ENCODE measurements at regions not wholly inside any gene's neighbourhood (a gene's known extent, or its start where the extent isn't known, plus 50 kb on each side); places are given as distances from the start of the nearest gene placed in this dataset.
"Not testable (repeated sequence)": the region's sequence is repeated elsewhere in the genome, so short reads cannot be mapped to it uniquely, and the experiment has no call there.

GRCh38 chr2:16391986-16392385, 273.6 kb downstream of the CYRIA start:
- Histone ChIP-seq H3K4me1 (ENCODE audit: control extremely low read depth in 1 of 4, control insufficient read depth in 4 of 4, insufficient read depth in 4 of 4, low read length in 3 of 4) (peaks cover 0 to 27% (median 14%) of the 10 kb centered on the region in 4 experiments), H3K27ac (ENCODE audit: insufficient read depth in 1 of 2, low read depth in 1 of 2, low read length in 2 of 2, poor library complexity in 1 of 2, severe bottlenecking in 2 of 2) (no peak overlapping the region), H3K36me3 (ENCODE audit: control insufficient read depth in 4 of 4, insufficient read depth in 4 of 4, low read length in 3 of 4) (no peaks in the 10 kb centered on the region), H3K27me3 (replicated peaks in 2 of 5; ENCODE audit: control insufficient read depth in 4 of 5, insufficient read depth in 5 of 5, low read length in 4 of 5) (no peaks in the 10 kb centered on the region), H3K4me3 (ENCODE audit: control insufficient read depth in 1 of 7, extremely low read depth in 1 of 7, insufficient read depth in 4 of 7, low read depth in 2 of 7, low read length in 6 of 7) (no peak overlapping the region), H3K9me3 (ENCODE audit: control extremely low read depth in 1 of 5, control insufficient read depth in 4 of 5, insufficient read depth in 2 of 5, low read depth in 1 of 5, low read length in 4 of 5) (no peaks in the 10 kb centered on the region)
- DNase-seq: no peak
- CTCF ChIA-PET: no interaction called here
- POLR2A ChIA-PET: no interaction called here
- 100% methylated on average over 4 of the region's 5 CpGs for WGBS (ENCODE audit: insufficient coverage)

GRCh38 chr2:16390561-16390960, 275.1 kb downstream of the CYRIA start:
- POLR2A ChIA-PET: no interaction called here
- Histone ChIP-seq H3K9me3 (ENCODE audit: control extremely low read depth in 1 of 5, control insufficient read depth in 4 of 5, insufficient read depth in 2 of 5, low read depth in 1 of 5, low read length in 4 of 5) (no peaks in the 10 kb centered on the region), H3K27me3 (replicated peaks in 2 of 5; ENCODE audit: control insufficient read depth in 4 of 5, insufficient read depth in 5 of 5, low read length in 4 of 5) (no peaks in the 10 kb centered on the region), H3K4me1 (ENCODE audit: control extremely low read depth in 1 of 4, control insufficient read depth in 4 of 4, insufficient read depth in 4 of 4, low read length in 3 of 4) (peaks cover 0 to 21% (median 13%) of the 10 kb centered on the region in 4 experiments), H3K36me3 (ENCODE audit: control insufficient read depth in 4 of 4, insufficient read depth in 4 of 4, low read length in 3 of 4) (no peaks in the 10 kb centered on the region), H3K27ac (ENCODE audit: insufficient read depth in 1 of 2, low read depth in 1 of 2, low read length in 2 of 2, poor library complexity in 1 of 2, severe bottlenecking in 2 of 2) (no peak overlapping the region), H3K4me3 (ENCODE audit: control insufficient read depth in 1 of 7, extremely low read depth in 1 of 7, insufficient read depth in 4 of 7, low read depth in 2 of 7, low read length in 6 of 7) (no peak overlapping the region)
- DNase-seq: no peak
- CTCF ChIA-PET: interaction anchor here (1.0 to 1.4 kb wide), 2 partner anchors 10 to 78 kb away, joined by 3 read pairs; no protein-coding TSS in a partner anchor
- 95% methylated on average over 5 of the region's 6 CpGs for WGBS (ENCODE audit: insufficient coverage)

- ChIA-PET CTCF (interaction anchor here (0.9 to 3.4 kb wide), 3 partner anchors 9 to 22 kb away, joined by 3 to 12 read pairs (median 3); no protein-coding TSS in a partner anchor), POLR2A (interaction anchor here (0.7 kb wide), 1 partner anchor 288 kb away, joined by 4 read pairs; no protein-coding TSS in a partner anchor)
- DNase-seq: no peak
- no peaks in the 10 kb centered on the region for H3K9me3 ChIP-seq (ENCODE audit: control extremely low read depth in 1 of 5, control insufficient read depth in 4 of 5, insufficient read depth in 2 of 5, low read depth in 1 of 5, low read length in 4 of 5)
- H3K27ac ChIP-seq (ENCODE audit: insufficient read depth in 1 of 2, low read depth in 1 of 2, low read length in 2 of 2, poor library complexity in 1 of 2, severe bottlenecking in 2 of 2): no peak overlapping the region
- H3K4me1 ChIP-seq (ENCODE audit: control extremely low read depth in 1 of 4, control insufficient read depth in 4 of 4, insufficient read depth in 4 of 4, low read length in 3 of 4): peaks cover 0 to 20% (median 11%) of the 10 kb centered on the region in 4 experiments
- H3K27me3 ChIP-seq (replicated peaks in 2 of 5; ENCODE audit: control insufficient read depth in 4 of 5, insufficient read depth in 5 of 5, low read length in 4 of 5): no peaks in the 10 kb centered on the region
- H3K4me3 ChIP-seq (ENCODE audit: control insufficient read depth in 1 of 7, extremely low read depth in 1 of 7, insufficient read depth in 4 of 7, low read depth in 2 of 7, low read length in 6 of 7): no peak overlapping the region
- 96% methylated on average over 3 of the region's 3 CpGs for WGBS (ENCODE audit: insufficient coverage)
- no peaks in the 10 kb centered on the region for H3K36me3 ChIP-seq (ENCODE audit: control insufficient read depth in 4 of 4, insufficient read depth in 4 of 4, low read length in 3 of 4)
These were observed 276.0 kb downstream of the CYRIA start for GRCh38 chr2:16389611-16390010.

GRCh38 chr2:16388199-16388830, 277.3 kb downstream of the CYRIA start:
- DNase-seq: peak in 1 of 3 donors; percentile 37
- H3K27me3 ChIP-seq (replicated peaks in 2 of 5; ENCODE audit: control insufficient read depth in 4 of 5, insufficient read depth in 5 of 5, low read length in 4 of 5); H3K4me3 ChIP-seq (ENCODE audit: control insufficient read depth in 1 of 7, extremely low read depth in 1 of 7, insufficient read depth in 4 of 7, low read depth in 2 of 7, low read length in 6 of 7); H3K27ac ChIP-seq (ENCODE audit: insufficient read depth in 1 of 2, low read depth in 1 of 2, low read length in 2 of 2, poor library complexity in 1 of 2, severe bottlenecking in 2 of 2); H3K9me3 ChIP-seq (ENCODE audit: control extremely low read depth in 1 of 5, control insufficient read depth in 4 of 5, insufficient read depth in 2 of 5, low read depth in 1 of 5, low read length in 4 of 5); H3K36me3 ChIP-seq (ENCODE audit: control insufficient read depth in 4 of 4, insufficient read depth in 4 of 4, low read length in 3 of 4); POLR2A ChIA-PET; H3K4me1 ChIP-seq (ENCODE audit: control extremely low read depth in 1 of 4, control insufficient read depth in 4 of 4, insufficient read depth in 4 of 4, low read length in 3 of 4): not testable (repeated sequence)
- CTCF ChIA-PET: interaction anchor here (1.1 to 3.4 kb wide), 5 partner anchors 10 to 106 kb away, joined by 3 to 12 read pairs (median 4); no protein-coding TSS in a partner anchor
- WGBS (ENCODE audit: insufficient coverage): 100% methylated on average over 10 of the region's 16 CpGs

GRCh38 chr2:16387461-16387984, 278.1 kb downstream of the CYRIA start:
- no peaks in the 10 kb centered on the region for H3K9me3 ChIP-seq (ENCODE audit: control extremely low read depth in 1 of 5, control insufficient read depth in 4 of 5, insufficient read depth in 2 of 5, low read depth in 1 of 5, low read length in 4 of 5)
- peak in 1 of 3 donors; percentile 24 for DNase-seq
- no peaks in the 10 kb centered on the region for H3K27me3 ChIP-seq (replicated peaks in 2 of 5; ENCODE audit: control insufficient read depth in 4 of 5, insufficient read depth in 5 of 5, low read length in 4 of 5)
- WGBS (ENCODE audit: insufficient coverage): 92% methylated on average over 7 of the region's 8 CpGs
- peaks cover 0 to 7% (median 1%) of the 10 kb centered on the region in 4 experiments for H3K4me1 ChIP-seq (ENCODE audit: control extremely low read depth in 1 of 4, control insufficient read depth in 4 of 4, insufficient read depth in 4 of 4, low read length in 3 of 4)
- POLR2A ChIA-PET: no interaction called here
- no peak overlapping the region for H3K4me3 ChIP-seq (ENCODE audit: control insufficient read depth in 1 of 7, extremely low read depth in 1 of 7, insufficient read depth in 4 of 7, low read depth in 2 of 7, low read length in 6 of 7)
- CTCF ChIA-PET: interaction anchor here (0.9 to 3.4 kb wide), 6 partner anchors 10 to 106 kb away, joined by 3 to 12 read pairs (median 4); no protein-coding TSS in a partner anchor
- no peak overlapping the region for H3K27ac ChIP-seq (ENCODE audit: insufficient read depth in 1 of 2, low read depth in 1 of 2, low read length in 2 of 2, poor library complexity in 1 of 2, severe bottlenecking in 2 of 2)
- H3K36me3 ChIP-seq (ENCODE audit: control insufficient read depth in 4 of 4, insufficient read depth in 4 of 4, low read length in 3 of 4): peaks cover 0 to 3% (median 0%) of the 10 kb centered on the region in 4 experiments

- no peaks in the 10 kb centered on the region for H3K9me3 ChIP-seq (ENCODE audit: control extremely low read depth in 1 of 5, control insufficient read depth in 4 of 5, insufficient read depth in 2 of 5, low read depth in 1 of 5, low read length in 4 of 5)
- peaks cover 0 to 3% (median 0%) of the 10 kb centered on the region in 4 experiments for H3K36me3 ChIP-seq (ENCODE audit: control insufficient read depth in 4 of 4, insufficient read depth in 4 of 4, low read length in 3 of 4)
- H3K4me1 ChIP-seq (ENCODE audit: control extremely low read depth in 1 of 4, control insufficient read depth in 4 of 4, insufficient read depth in 4 of 4, low read length in 3 of 4): peaks cover 0 to 7% (median 1%) of the 10 kb centered on the region in 4 experiments
- no peak overlapping the region for H3K27ac ChIP-seq (ENCODE audit: insufficient read depth in 1 of 2, low read depth in 1 of 2, low read length in 2 of 2, poor library complexity in 1 of 2, severe bottlenecking in 2 of 2)
- WGBS (ENCODE audit: insufficient coverage): 96% methylated on average over 4 of the region's 7 CpGs
- no peak for DNase-seq
- H3K27me3 ChIP-seq (replicated peaks in 2 of 5; ENCODE audit: control insufficient read depth in 4 of 5, insufficient read depth in 5 of 5, low read length in 4 of 5): no peaks in the 10 kb centered on the region
- ChIA-PET POLR2A (no interaction called here), CTCF (interaction anchor here (0.7 to 1.8 kb wide), 4 partner anchors 9 to 447 kb away, joined by 3 to 5 read pairs (median 3); no protein-coding TSS in a partner anchor)
- no peak overlapping the region for H3K4me3 ChIP-seq (ENCODE audit: control insufficient read depth in 1 of 7, extremely low read depth in 1 of 7, insufficient read depth in 4 of 7, low read depth in 2 of 7, low read length in 6 of 7)
These were observed 279.2 kb downstream of the CYRIA start for GRCh38 chr2:16386431-16386830.

GRCh38 chr2:16386031-16386430, 279.6 kb downstream of the CYRIA start:
- POLR2A ChIA-PET: no interaction called here
- Histone ChIP-seq H3K4me3 (ENCODE audit: control insufficient read depth in 1 of 7, extremely low read depth in 1 of 7, insufficient read depth in 4 of 7, low read depth in 2 of 7, low read length in 6 of 7) (no peak overlapping the region), H3K36me3 (ENCODE audit: control insufficient read depth in 4 of 4, insufficient read depth in 4 of 4, low read length in 3 of 4) (peaks cover 0 to 3% (median 0%) of the 10 kb centered on the region in 4 experiments), H3K27ac (ENCODE audit: insufficient read depth in 1 of 2, low read depth in 1 of 2, low read length in 2 of 2, poor library complexity in 1 of 2, severe bottlenecking in 2 of 2) (no peak overlapping the region), H3K27me3 (replicated peaks in 2 of 5; ENCODE audit: control insufficient read depth in 4 of 5, insufficient read depth in 5 of 5, low read length in 4 of 5) (no peaks in the 10 kb centered on the region), H3K4me1 (ENCODE audit: control extremely low read depth in 1 of 4, control insufficient read depth in 4 of 4, insufficient read depth in 4 of 4, low read length in 3 of 4) (peaks cover 0 to 7% (median 1%) of the 10 kb centered on the region in 4 experiments), H3K9me3 (ENCODE audit: control extremely low read depth in 1 of 5, control insufficient read depth in 4 of 5, insufficient read depth in 2 of 5, low read depth in 1 of 5, low read length in 4 of 5) (no peaks in the 10 kb centered on the region)
- WGBS (ENCODE audit: insufficient coverage): no CpG with 5 or more reads among the region's 2 CpGs
- CTCF ChIA-PET: interaction anchor here (0.7 to 1.0 kb wide), 3 partner anchors 12 to 446 kb away, joined by 3 read pairs; no protein-coding TSS in a partner anchor
- no peak for DNase-seq

Measured in common myeloid progenitor, CD34-positive (primary cell).